Gastrocnemius medialis (tissue), 4 donors: ENCODE measurements at regions not wholly inside any gene's neighbourhood (a gene's known extent, or its start where the extent isn't known, plus 50 kb on each side); places are given as distances from the start of the nearest gene placed in this dataset.

Experiments
- ATAC-seq, 2 donors: fragments of 150-250 bp; one replicate each; pipeline ENCODE4 v1.9.1; 2016
- DNase-seq, 2 donors: peaks; one replicate each; pipeline ENCODE4 v3.0.0-alpha.2; 2019
- H3K27ac ChIP-seq, 4 donors: fragments of 200-600 bp; sonication (generic); 1 replicate in 1 of 4; 2 replicates in 3 of 4; pipeline ENCODE4 v1.5.1; 2016 to 2018; ENCODE audit warnings: mild to moderate bottlenecking in 2 of 4, moderate library complexity in 1 of 4
- H3K27me3 ChIP-seq, 3 donors: fragments of 200-600 bp; sonication (generic) in 2 of 3; 1 replicate in 1 of 3; 2 replicates in 2 of 3; pipeline versions ENCODE4 v1.5.1 to v1.6.0; 2016 to 2019; ENCODE audit warnings: mild to moderate bottlenecking in 1 of 3, moderate library complexity in 1 of 3
- H3K36me3 ChIP-seq, 2 donors: fragments of 200-600 bp; sonication (generic) in 1 of 2; one replicate each; pipeline ENCODE4 v1.5.1; 2017 to 2018
- H3K4me1 ChIP-seq, 2 donors: fragments of 200-600 bp; sonication (generic) in 1 of 2; one replicate each; pipeline ENCODE4 v1.5.1; 2016 to 2017; ENCODE audit warnings: mild to moderate bottlenecking in 2 of 2
- H3K4me3 ChIP-seq, 4 donors: fragments of 200-600 bp; sonication (generic) in 3 of 4; 1 replicate in 1 of 4; 2 replicates in 3 of 4; pipeline ENCODE4 v1.5.1; 2016 to 2019; ENCODE audit warnings: mild to moderate bottlenecking in 2 of 4
- H3K9me3 ChIP-seq, 3 donors: fragments of 200-600 bp; sonication (generic) in 2 of 3; 1 replicate in 1 of 3; 2 replicates in 2 of 3; pipeline ENCODE4 v1.5.1; 2016 to 2019
- CTCF ChIP-seq, 5 experiments: fragments of 450-650 bp in 3 of 5; fragments of 200-600 bp in 2 of 5; sonication (generic) in 2 of 5; IDR thresholded peaks in 4 of 5; conservative IDR thresholded peaks in 1 of 5; 1 replicate in 4 of 5; 2 replicates in 1 of 5; pipeline ENCODE4 v1.5.1; 2016 to 2019; ENCODE audit warnings: antibody characterized with exemption in 5 of 5, mild to moderate bottlenecking in 3 of 5, moderate library complexity in 3 of 5
- POLR2A ChIP-seq, 2 donors: fragments of 450-650 bp; IDR thresholded peaks; one replicate each; pipeline ENCODE4 v1.6.1; 2017; ENCODE audit warnings: antibody characterized with exemption in 2 of 2, mild to moderate bottlenecking in 2 of 2, moderate library complexity in 2 of 2
- in situ Hi-C, 4 donors: fragments of 200-750 bp; cut with MboI; loops; one replicate each; pipeline versions ENCODE4 v1.15.0 to v1.8.0; 2017; ENCODE audit warnings: low sequenced_read_pairs in 4 of 4
- intact Hi-C: fragments of 100-400 bp; cut with DNase I; formaldehyde crosslinking; loops from one replicate; pipeline ENCODE4 v1.15.1; 2023; ENCODE audit warnings: low total_unique reads

- H3K9me3 ChIP-seq, result no peaks in the 10 kb centered on the region
- intact Hi-C loops, result no loop called here
- in situ Hi-C loops, result no loop called here
- no peak overlapping the region for H3K27ac ChIP-seq
- H3K27me3 ChIP-seq, result no peaks in the 10 kb centered on the region
- TF ChIP-seq CTCF (IDR thresholded peaks at IDR 0.05 in 4 of 5, conservative IDR thresholded peaks at IDR 0.05 in 1 of 5) (no peak), POLR2A (IDR thresholded peaks at IDR 0.05) (no peak)
- no peaks in the 10 kb centered on the region for H3K4me1 ChIP-seq
- no peak overlapping the region for H3K4me3 ChIP-seq
- H3K36me3 ChIP-seq, result no peaks in the 10 kb centered on the region
- DNase-seq (no peak), ATAC-seq (no peak)
Observed at GRCh38 chr2:122210065-122210464, 454.6 kb downstream of the TSN start.

GRCh38 chr2:122210898-122211856 lies 455.7 kb downstream of the TSN start:
- TF ChIP-seq POLR2A (IDR thresholded peaks at IDR 0.05) (no peak), CTCF (IDR thresholded peaks at IDR 0.05 in 4 of 5, conservative IDR thresholded peaks at IDR 0.05 in 1 of 5) (no peak)
- no peak for ATAC-seq
- Histone ChIP-seq H3K9me3 (no peaks in the 10 kb centered on the region), H3K27me3 (no peaks in the 10 kb centered on the region), H3K4me3 (no peak overlapping the region), H3K36me3 (no peaks in the 10 kb centered on the region), H3K27ac (no peak overlapping the region), H3K4me1 (no peaks in the 10 kb centered on the region)
- intact Hi-C loops, result no loop called here
- no peak for DNase-seq
- in situ Hi-C loops, result no loop called here

GRCh38 chr2:122213312-122213711 lies 457.9 kb downstream of the TSN start:
- ATAC-seq (no peak), DNase-seq (no peak)
- H3K27me3 ChIP-seq, result no peaks in the 10 kb centered on the region
- TF ChIP-seq POLR2A (IDR thresholded peaks at IDR 0.05), result no peak
- no peak for TF ChIP-seq CTCF (IDR thresholded peaks at IDR 0.05 in 4 of 5, conservative IDR thresholded peaks at IDR 0.05 in 1 of 5)
- no peak overlapping the region for H3K27ac ChIP-seq
- H3K4me1 ChIP-seq, result no peaks in the 10 kb centered on the region
- in situ Hi-C loops, result no loop called here
- intact Hi-C loops, result no loop called here
- H3K36me3 ChIP-seq, result no peaks in the 10 kb centered on the region
- H3K9me3 ChIP-seq, result no peaks in the 10 kb centered on the region
- no peak overlapping the region for H3K4me3 ChIP-seq

- ATAC-seq, result no peak
- in situ Hi-C loops, result no loop called here
- no peak overlapping the region for H3K27ac ChIP-seq
Observed at GRCh38 chr2:122216071-122216470, 460.6 kb downstream of the TSN start.

More at GRCh38 chr2:122216071-122216470, 460.6 kb downstream of the TSN start:
- Histone ChIP-seq H3K36me3 (no peaks in the 10 kb centered on the region), H3K4me1 (no peaks in the 10 kb centered on the region), H3K27me3 (no peaks in the 10 kb centered on the region), H3K9me3 (no peaks in the 10 kb centered on the region), H3K4me3 (no peak overlapping the region)
- intact Hi-C loops, result no loop called here
- DNase-seq, result no peak
- TF ChIP-seq CTCF (IDR thresholded peaks at IDR 0.05 in 4 of 5, conservative IDR thresholded peaks at IDR 0.05 in 1 of 5) (no peak), POLR2A (IDR thresholded peaks at IDR 0.05) (no peak)
